NT2/D1 (cell line): ENCODE measurements at regions not wholly inside any gene's neighbourhood (a gene's known extent, or its start where the extent isn't known, plus 50 kb on each side); places are given as distances from the start of the nearest gene placed in this dataset.

ENCODE experiments used
- SUZ12 ChIP-seq: IDR thresholded peaks from 2 replicates; pipeline ENCODE4 v1.6.1; 2011; ENCODE audit not compliant: insufficient read length, insufficient read depth; ENCODE audit errors: extremely low read depth
- YY1 ChIP-seq: IDR thresholded peaks from 2 replicates; pipeline ENCODE4 v1.6.1; 2011; ENCODE audit not compliant: insufficient read length, insufficient read depth
- ZNF274 ChIP-seq: IDR thresholded peaks from 2 replicates; pipeline ENCODE4 v1.6.1; 2011; ENCODE audit warnings: mild to moderate bottlenecking, low read depth, low read length

DNA sequence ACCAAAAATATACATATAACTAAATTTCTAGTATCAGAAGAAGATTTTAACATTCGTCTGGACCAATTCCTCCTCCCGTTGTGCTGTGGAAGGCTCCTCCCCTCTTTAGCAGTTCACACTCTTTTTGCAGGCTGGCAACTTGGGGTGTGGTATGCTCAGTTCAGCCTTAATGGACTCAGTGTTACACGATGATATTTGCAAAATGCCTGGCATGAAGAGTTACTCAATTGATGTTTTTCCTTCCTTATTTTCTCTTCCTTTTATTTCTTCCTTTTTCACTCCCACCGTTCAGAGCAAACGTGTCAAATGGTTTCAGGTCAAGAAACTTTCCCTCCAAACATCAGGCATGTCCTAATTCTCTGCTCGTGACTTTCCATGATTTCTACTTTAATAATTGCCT lies 248.3 kb downstream of the PHF14 start:
- TF ChIP-seq ZNF274 (no peak), YY1 (no peak), SUZ12 (no peak)
